ENCODE measurements at regions not wholly inside any gene's neighbourhood (a gene's known extent, or its start where the extent isn't known, plus 50 kb on each side); places are given as distances from the start of the nearest gene placed in this dataset.

GRCh38 chr2:9738535-9739496 is 104.5 kb upstream of the TAF1B start:
- DNase-seq (ENCODE audit: low spot score): no peak

- no peak for DNase-seq (ENCODE audit: low spot score)
These were observed 103.7 kb upstream of the TAF1B start for GRCh38 chr2:9739531-9739964.

- no peak for DNase-seq (ENCODE audit: low spot score)
These were observed 102.7 kb upstream of the TAF1B start for GRCh38 chr2:9740382-9741073.

DNA sequence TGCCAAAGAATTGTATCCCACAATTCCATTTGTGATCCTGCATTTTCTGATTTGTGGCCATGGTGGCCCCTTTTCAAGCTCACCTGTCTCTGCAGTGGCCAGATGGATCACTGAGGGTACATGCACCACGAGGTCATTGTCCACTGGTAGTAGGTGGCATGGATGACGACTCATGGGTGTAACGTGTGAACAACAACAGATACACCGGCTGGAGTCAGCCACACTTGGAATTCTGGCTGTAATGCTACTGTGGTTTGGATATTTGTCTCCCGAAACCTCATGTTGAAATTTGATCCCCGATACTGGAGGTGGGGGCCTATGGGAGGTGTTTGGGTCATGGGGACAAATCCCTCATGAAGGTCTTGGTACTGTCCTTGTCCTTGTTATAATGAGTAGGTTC is 102.2 kb upstream of the TAF1B start:
- no peak for DNase-seq (ENCODE audit: low spot score)

DNA sequence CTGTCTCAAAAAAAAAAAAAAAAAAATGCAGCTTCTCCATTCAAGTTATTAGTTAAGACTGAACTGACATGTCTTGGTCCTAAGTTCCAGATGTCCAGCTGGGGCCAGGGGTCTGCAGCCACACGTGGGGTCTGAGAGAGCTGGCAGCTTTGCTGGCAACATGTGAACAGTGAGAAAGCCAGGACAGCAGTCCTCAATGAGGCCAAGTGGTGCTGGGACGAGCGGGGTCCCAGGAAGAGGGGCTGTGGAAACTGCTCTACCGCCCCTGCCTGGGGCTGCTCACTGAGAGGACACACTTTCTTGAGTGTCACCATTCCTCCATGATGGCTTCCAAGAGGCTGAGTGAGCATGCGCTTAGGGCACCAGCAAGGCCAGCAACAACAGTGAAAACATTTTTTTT is 100.7 kb upstream of the TAF1B start:
- no peak for DNase-seq (ENCODE audit: low spot score)

DNA sequence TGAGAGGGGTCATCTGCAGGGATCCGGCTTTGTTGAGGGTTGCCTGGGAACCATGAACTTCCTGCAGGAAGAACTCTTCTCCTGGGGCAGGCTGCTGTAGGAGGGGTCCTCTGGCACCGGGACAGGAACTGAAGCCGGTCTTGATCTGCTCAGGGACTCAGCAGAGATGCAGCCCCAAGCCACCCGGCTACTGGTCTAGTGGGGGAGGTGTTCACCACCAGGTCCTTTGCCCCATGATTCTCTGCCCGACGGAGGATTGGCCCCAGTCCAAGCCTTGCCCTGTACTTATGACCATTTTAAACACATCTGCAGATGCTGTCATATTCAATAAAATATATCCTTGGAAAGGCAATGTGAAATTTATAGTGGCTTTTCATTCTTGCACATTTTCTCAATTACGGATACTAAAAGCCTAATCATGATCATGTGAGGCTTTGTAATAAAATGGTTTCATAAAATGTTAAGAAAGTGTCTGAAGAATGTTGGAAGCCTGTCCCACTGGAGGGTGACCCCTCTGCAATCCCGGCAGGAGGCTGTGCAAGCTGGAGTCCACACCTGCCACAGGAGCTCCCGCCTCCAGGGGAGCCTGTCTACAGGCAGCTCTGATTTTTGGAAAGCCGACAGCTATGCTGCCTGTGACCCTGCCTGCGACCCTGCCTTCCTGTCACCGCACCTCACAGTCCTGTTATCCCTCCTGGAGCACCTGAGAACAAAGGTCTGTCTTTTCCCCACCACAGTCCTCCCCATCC is 98.8 kb upstream of the TAF1B start:
- no peak for DNase-seq (ENCODE audit: low spot score)

- DNase-seq (ENCODE audit: low spot score): no peak
These were observed 97.9 kb upstream of the TAF1B start for GRCh38 chr2:9745153-9745899.

- DNase-seq (ENCODE audit: low spot score): no peak
These were observed 95.9 kb upstream of the TAF1B start for GRCh38 chr2:9747396-9747795.

DNA sequence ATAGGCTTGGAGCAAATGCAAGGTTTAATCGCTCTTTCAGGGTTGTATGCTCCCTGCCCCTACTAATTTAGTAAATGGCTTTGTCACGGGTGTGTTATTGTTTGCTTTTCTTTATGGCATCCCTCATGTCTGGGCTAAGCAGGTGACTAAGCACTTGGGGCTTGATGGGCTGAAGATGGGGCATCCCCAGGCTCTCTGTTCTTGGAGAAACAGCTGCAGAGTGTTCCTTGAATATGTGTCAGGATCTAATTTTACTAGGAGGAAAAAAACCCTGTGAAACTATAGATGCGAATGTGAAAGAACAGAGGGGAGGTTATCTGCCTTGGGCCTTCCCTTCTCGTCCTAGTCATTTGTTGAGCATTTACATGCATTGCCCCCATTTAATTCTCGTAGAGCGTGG is 94.7 kb upstream of the TAF1B start:
- no peak for DNase-seq (ENCODE audit: low spot score)

GRCh38 chr2:9749546-9750223 is 93.6 kb upstream of the TAF1B start:
- DNase-seq (ENCODE audit: low spot score): no peak

DNA sequence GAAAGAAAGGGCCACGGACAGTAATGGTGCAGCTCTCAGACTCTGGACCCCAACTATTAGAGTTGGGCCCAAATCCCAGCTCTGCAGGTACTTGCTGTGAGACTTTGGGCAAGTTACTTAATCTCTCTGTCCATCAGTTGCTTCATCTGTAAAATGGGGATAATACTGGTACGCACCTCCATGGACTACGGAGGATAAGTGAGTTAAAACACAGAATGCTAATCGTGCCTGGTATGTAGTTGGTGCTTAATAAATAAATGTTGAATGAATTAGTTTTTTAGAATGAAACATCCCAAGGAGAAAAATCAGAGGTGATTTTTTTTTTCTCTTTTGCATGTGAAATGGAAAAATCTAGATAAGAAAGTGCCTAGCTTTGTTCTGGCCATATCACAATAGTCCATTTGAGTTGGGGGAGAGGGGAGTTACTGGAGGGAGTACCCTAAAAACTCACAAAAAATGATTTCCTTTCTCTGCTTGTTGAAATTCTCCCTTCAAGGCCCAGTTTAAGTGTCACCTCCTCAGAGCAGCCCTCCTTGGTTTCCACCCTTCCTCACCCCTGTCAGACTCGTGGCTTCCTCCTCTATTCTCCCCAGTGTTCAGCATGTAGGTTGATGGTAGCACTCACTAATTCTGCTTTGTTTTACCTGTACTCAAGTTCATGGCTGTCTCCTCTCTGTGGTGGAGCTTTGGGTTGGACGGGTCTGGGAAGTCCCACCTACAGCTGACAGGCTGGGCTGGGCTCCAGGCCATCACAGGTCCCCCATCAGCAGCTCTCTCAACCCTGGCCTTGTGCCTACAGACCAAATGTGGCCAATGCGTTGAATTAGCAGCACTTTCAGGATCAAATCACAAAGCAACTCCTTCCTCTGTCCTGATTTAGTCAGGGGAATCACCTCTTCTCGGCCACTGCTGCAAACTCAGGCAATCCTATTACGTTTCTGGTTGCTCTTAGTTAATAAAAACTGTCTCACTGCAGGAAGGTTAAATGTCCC is 92.8 kb upstream of the TAF1B start:
- no peak for DNase-seq (ENCODE audit: low spot score)

DNA sequence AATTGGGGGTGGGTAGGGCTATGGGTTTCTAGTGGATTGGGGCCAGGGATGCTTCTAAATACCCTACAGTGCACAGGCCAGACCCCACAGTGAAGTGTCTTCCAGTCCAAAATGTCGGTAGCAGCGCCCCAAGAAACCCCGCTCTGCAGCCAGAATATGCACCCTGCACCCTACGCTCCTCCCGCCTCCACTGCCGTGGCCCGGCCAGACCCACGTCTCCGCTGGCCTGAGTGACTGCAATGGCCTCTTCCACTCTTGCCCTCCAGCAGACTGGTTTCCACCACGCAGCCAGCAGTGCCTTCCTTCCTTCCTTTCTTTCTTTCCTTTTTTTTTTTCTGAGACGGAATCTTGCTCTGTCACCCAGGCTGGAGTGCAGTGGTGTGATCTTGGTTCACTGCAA is 91.4 kb upstream of the TAF1B start:
- DNase-seq (ENCODE audit: low spot score): no peak

GRCh38 chr2:9752441-9753275 is 90.6 kb upstream of the TAF1B start:
- no peak for DNase-seq (ENCODE audit: low spot score)

DNA sequence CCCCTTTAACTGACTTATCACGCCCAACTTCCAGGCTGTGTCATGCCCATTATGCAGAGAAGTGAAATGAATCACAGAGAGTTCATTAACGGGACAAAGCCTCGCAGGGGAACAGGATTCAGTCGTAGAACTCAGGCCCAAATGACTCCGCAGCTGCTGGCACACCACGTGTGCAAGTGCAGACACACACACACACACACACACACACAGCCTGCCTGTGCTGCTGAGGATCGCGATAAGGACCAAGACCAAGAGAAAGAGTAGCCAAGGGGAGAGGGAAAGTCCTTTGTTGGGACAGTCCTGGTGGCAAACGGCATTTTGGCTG is 90.0 kb upstream of the TAF1B start:
- DNase-seq (ENCODE audit: low spot score): no peak

DNA sequence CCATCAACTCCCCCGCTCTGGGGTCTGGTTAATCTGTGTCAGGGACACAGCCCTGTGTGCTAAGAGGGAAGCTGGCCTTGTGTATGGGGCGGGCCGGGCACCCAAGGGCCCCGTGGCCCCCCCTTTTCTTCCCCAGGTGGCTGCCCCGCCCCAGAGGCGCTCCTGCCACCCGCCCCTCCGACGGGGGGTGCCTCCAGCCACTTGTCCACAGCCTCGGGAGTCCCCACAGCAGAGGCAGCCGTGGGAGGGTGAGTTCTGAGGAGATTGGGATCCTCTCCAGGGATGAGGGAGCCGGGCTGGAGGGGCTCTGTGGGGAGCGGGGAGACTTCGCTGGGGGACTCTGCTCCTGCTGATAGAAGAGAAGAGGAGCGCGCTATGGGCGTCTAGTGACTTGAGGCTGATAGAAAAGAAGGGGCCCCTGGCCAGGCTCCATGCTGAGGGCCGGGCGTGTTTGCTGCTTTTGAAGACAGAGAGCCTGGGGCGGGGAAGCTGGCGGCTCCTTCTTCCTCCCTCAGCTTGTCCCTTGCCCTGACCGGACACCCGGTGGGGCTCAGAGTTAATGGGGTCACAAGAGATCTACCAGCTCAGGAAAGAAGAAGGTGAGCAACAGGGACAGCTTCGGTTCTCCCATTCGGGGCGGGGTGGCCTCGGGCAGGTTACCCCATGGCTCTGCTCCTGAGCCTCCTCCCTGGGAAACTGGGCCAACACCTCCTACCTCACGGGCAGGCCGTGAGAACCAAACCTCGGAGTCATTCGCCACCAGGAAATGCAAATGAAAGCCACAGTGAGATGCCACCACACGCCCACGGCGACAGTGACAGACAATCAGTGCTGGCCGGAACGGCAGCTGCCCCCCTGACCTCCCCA is 89.4 kb upstream of the TAF1B start:
- DNase-seq (ENCODE audit: low spot score): no peak

GRCh38 chr2:9754532-9754887 is 88.8 kb upstream of the TAF1B start:
- DNase-seq (ENCODE audit: low spot score): no peak

DNA sequence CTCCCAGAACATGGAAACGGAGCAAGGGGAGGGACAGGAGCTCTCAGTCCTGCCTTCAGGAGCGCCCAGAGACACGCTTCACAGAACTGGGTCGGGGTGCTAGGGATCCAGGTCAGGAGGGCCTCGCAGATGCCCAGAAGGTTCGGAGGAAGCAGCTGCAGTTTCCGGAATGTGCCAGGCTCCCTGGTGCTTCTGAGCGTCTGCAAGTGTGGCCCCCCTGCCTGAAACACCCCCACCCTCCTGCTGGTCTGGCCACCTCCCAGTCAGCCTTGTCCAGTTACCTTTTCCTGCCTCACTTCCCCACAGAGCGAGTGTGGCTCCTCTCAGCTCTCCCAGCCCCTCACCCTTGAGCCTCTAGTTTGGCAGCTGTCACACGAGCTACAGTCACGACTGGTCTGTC is 88.3 kb upstream of the TAF1B start:
- no peak for DNase-seq (ENCODE audit: low spot score)

DNA sequence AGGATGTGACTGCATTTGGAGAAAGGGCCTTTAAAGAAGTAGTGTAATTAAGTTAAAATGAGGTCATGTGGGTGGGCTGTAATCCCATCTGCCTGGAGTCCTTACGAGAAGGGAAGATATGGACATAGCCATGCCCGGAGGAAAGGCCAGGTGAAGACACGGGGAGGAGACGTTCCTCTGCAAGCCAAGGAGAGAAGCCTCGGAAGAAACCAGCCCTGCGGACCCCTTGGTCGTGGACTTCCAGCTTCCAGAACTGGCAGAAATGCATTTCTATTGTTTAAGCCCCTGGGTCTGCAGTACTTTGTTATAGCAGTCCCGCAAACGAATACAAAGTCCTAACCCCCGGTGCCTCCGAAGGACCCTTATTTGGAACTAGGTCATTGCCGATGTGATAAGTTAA is 87.6 kb upstream of the TAF1B start:
- DNase-seq (ENCODE audit: low spot score): no peak

All from ecto neural progenitor cell (in vitro differentiated cells).